DMS53 (cell line): ENCODE measurements at regions not wholly inside any gene's neighbourhood (a gene's known extent, or its start where the extent isn't known, plus 50 kb on each side); places are given as distances from the start of the nearest gene placed in this dataset.
A peak's percentile ranks its signal among the peaks of the same experiment; 100 is the strongest.
"Not testable (repeated sequence)": the region's sequence is repeated elsewhere in the genome, so short reads cannot be mapped to it uniquely, and the experiment has no call there.

Experiments
- DNase-seq: peaks from one replicate; lab custom pipeline; 2025; lab: John Stamatoyannopoulos, UW

- DNase-seq: no peak
Observed at GRCh38 chr3:15903759-15904720, 106.3 kb upstream of the ANKRD28 start.

- no peak for DNase-seq
Observed at GRCh38 chr3:15905041-15905440, 107.3 kb upstream of the ANKRD28 start.

DNA sequence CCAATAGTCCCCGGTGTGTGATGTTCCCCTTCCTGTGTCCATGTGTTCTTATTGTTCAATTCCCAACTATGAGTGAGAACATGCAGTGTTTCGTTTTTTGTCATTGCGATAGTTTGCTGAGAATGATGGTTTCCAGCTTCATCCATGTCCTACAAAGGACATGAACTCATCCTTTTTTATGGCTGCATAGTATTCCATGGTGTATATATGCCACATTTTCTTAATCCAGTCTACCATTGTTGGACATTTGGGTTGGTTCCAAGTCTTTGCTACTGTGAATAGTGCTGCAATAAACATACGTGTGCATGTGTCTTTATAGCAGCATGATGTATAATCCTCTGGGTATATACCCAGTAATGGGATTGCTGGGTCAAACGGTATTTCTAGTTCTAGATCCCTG lies 109.6 kb upstream of the ANKRD28 start:
- not testable (repeated sequence) for DNase-seq

DNA sequence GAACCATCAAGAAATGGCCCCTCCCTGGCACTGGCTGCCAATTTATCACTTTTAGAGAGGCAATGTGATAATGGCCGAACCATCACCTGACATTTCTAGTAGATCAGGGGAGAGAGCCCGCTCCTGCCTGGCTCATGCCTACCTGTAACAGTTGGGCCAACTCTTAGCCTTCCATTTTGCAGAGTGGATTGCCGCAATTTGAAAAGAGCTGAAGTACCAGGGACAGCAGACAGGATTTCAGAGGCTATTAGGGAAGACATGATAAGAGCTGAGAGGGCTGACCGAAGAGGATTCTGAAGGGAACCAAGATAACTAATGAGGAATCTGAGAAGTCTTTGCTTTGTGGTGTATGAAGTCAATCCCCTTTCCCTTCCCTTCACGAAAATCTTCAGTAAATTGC lies 121.2 kb upstream of the ANKRD28 start:
- DNase-seq: no peak

DNA sequence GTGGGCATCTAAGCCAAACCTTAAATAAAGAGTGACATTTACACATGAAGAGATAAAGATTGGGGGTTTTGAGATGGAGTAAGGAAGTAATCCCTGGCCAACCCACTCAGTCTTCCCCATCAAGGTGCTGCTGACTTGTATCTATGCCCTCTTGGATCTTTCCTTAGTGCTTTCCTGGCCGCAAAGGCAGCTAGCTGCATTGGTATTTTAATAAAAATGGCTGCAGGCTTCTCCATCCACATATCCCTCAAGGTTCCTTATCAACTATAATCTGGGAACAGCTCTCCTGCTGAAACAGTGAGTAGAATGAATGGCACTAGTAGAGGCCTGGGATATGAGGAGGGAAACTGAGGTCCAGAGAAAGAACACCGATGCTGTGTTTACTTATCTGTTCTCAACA lies 122.2 kb upstream of the ANKRD28 start:
- no peak for DNase-seq

DNA sequence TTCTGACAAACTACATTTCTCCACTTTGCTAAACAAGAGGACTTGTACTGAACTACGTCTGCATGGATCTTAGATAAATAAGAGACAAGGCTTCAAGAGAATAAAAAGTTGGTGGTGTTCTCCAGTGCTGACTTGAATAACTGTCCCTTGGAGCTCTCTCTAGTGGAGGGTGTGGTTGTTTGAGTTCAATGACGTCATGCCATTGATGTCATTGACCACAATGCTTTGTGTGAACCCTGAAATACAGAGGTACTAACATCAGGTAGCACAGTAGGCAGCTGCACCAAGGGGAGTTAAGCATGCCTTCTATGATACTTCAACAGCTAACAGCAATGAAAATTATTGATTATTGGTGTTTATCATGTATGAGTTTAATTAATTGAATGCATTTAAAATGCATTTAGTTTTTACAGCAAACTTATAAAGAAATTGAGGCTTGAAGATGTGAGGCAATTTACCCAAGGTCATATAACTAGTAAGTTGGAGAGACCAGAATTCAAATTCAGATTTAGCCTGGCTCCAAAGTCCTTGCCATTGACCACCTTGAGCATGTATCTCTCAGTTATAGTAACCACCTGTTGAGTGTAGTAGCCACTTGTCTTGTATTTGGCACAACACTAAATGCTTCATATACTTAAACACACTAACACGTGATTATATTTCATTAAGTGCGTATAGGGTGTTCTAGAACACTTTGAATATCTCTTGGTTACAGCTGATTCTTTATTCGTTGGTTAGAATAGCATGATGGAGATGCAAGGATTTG lies 126.0 kb upstream of the ANKRD28 start:
- peak; percentile 31 for DNase-seq

- peak; percentile 30 for DNase-seq
Observed at GRCh38 chr3:15924914-15925313, 127.1 kb upstream of the ANKRD28 start.

GRCh38 chr3:15926871-15927270 lies 129.1 kb upstream of the ANKRD28 start:
- no peak for DNase-seq

DNA sequence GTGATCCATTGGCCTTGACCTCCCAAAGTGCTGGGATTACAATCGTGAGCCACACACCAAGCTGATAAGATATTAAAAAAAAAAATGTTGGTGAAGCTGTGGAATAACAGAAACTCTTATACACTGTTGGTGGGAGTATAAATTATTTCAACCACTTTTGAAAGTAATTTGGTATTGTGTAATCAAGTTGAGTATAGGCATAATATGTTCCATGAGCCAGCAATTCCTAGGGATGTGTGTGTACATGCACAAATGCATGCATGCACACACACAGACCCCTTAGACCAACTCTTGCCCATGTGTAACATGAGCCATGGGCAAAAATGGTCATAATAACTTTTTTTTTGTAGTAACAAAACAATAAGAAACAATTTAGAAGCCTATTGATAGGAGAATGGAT lies 130.2 kb upstream of the ANKRD28 start:
- no peak for DNase-seq

DNA sequence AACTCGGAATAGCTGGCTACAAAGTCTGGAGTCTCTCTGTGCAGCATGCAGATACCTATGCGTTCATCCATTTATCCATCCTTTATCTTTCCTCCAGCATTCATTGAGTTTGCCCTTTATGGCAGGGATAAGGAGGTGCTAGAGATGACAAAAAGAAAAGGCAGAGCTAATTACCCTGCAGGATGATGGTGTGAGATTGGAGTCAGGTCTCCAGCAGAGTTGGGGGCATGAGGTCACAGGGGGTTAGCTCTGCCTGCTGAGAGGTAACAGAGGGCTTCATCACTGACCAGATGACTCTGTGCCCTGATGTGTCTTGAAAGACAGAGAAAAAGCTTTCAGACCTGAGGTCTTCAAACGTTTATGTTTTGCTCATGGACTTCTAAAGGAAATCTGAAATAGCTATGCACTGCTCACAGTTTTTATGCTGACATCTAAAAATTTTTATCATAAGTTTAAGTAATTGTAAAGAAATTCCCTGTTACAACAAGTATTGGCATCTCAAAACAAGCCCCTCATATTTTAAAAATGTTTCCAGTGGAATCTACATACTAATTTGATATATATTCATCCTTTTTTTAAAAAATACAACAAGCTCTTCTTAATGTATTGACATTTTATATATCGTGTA lies 132.3 kb upstream of the ANKRD28 start:
- no peak for DNase-seq

GRCh38 chr3:15932348-15933300 lies 134.8 kb upstream of the ANKRD28 start:
- no peak for DNase-seq

DNA sequence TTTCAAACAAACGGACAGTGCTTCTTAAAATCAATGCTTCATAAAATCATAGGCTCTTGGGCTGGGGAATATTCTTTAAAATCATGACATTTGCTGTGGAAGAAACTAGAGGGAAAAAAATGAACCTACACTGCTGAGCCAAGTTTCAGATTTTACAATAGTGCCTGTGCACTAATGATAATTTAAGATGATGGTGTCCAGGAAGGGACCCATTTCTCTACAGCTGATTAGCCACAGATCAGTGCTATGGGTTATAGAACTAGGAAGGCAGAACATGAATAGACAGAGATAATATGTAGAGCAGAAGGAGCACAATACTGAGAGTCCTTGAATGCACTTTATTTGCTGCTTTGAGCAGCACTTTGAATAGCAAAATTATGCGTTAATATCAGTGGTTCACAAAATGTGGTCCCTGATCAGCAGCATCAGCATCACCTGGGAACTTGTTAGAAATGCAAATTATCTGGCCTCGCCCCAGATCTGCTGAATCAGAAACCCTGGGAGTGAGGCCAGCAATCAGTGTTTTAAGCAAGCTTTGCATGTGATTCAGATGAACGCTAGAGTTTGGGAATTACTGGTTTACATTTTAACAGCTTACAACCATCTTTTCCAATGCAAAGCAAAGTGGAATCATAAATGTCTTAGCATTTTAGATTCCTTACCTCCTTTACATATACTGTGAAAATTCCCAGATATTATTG lies 135.8 kb upstream of the ANKRD28 start:
- no peak for DNase-seq

- DNase-seq: no peak
Observed at GRCh38 chr3:15934389-15935195, 136.8 kb upstream of the ANKRD28 start.

DNA sequence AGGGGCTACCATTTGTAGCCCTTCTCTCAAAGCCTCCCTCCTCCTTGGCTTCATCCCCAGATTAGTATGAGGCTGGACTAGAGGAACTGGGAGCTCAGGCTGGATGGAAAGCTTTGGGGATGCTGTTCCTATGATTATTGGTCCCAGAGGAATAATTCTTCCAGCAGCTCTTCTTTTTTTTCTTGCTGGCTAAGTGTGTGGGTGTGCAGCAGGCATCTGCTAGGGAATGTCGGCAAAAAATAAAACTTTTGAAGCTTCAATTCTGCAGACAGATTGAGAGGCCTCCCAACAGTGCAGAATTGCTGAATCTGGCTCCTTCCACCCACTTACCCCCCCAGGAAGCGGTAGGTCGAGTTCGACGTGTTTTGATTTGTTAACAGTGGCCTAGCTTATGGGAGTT lies 138.5 kb upstream of the ANKRD28 start:
- DNase-seq: no peak

DNA sequence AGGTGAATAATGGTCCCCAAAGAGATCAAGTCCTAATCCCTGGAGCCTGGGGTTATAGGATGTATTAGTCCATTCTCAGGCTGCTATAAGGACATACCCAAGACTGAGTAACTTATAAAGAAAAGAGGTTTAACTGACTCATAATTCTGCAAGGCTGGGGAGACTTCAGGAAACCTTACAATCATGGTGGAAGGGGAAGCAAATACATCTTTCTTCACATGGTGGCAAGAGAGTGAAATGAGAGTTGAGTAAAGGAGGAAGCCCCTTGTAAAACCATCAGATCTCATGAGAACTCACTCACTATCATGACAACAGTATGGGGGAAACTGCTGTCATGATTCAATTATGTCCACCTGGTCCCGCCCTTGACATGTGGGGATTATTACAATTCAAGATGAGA lies 142.9 kb upstream of the ANKRD28 start:
- DNase-seq: no peak

GRCh38 chr3:15941457-15941856 lies 143.7 kb upstream of the ANKRD28 start:
- not testable (repeated sequence) for DNase-seq

GRCh38 chr3:15941958-15942357 lies 144.2 kb upstream of the ANKRD28 start:
- no peak for DNase-seq

GRCh38 chr3:15942462-15942861 lies 144.7 kb upstream of the ANKRD28 start:
- DNase-seq: no peak

DNA sequence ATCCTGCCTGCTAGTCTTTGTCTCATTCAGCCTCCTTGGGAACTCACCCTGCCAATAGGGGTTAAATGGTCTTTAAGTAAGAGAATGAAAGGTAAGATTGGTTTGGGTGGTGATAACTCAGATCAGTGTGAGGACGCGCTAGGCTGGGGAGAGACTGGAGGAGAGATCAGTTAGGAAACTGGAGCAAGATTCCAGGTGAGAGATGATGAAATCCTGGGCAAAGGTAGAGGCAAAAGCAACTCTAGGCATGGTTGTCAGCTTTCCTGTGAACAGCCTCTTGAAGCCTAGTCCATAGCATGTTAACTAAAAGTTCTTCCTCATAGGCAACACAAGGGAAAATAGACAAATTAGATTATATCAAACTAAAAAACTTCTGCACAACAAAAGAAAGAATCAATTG lies 145.2 kb upstream of the ANKRD28 start:
- no peak for DNase-seq

GRCh38 chr3:15948388-15948787 lies 150.6 kb upstream of the ANKRD28 start:
- no peak for DNase-seq
